ENCODE measurements at regions not wholly inside any gene's neighbourhood (a gene's known extent, or its start where the extent isn't known, plus 50 kb on each side); places are given as distances from the start of the nearest gene placed in this dataset.
"Not testable (repeated sequence)": the region's sequence is repeated elsewhere in the genome, so short reads cannot be mapped to it uniquely, and the experiment has no call there.

DNA sequence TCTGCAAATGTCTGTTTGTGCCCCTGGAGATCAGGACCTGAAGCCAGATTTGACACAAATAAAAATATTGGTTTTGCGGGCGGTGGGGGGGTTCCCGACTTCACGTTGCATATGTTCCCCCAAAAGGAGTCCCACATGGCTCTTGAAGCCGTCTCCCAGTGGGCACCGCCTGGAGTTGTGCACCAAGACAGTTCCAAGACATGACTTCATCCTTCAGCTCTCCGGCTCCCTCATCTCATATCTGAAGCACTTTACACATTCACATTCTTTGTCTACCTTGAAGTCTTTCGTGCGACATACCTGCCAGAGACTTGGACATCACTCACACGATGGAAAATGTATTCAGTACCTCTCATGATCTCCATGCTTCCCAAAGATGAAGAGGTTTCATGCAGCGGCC lies 362.8 kb upstream of the FOXK1 start:
- DNase-seq (ENCODE audit: low spot score) = no peak

- DNase-seq (ENCODE audit: low spot score) = no peak
These were observed 356.4 kb upstream of the FOXK1 start for GRCh38 chr7:4325732-4326131.

DNA sequence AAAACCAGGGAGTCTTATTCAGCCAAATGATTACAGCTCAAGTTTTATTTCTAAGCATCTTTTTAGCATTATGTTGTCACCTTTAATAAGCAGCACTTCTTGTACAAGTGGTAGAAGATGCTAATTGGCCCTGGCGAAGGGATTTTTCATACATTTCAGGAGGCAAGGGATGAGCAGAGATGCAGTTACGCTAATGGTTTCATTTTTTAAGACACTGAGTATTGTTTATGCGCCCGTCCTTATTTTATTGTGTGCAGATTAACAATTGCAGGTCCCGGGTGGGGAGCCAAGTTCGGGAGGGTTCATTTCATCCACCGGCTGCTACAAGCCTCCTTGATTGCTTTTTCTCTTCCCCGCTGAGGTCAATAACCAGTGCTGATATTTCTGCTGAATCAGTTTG lies 350.4 kb upstream of the FOXK1 start:
- DNase-seq (ENCODE audit: low spot score) = no peak

- no peak for DNase-seq (ENCODE audit: low spot score)
These were observed 343.5 kb upstream of the FOXK1 start for GRCh38 chr7:4338556-4338955.

- no peak for DNase-seq (ENCODE audit: low spot score)
These were observed 338.5 kb upstream of the FOXK1 start for GRCh38 chr7:4343272-4344247.

DNA sequence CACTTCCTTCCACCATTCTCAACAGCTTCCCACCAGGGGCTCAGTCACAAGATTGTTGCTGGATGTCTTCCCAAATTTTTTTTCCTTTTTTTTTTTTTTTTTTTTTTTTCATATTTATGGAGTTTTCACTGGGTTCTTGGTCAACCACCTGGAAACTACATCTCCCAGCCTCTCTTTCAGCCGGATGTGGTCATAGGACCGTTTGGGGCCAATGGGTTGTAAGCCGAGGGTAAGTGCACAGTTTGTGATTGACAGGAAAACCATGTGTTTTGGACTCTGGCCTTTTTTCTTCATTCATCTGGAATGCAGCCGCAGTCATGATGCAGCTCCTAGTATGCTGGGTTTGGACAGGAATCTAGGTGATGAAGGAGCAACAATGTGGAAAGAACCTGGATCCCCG lies 337.1 kb upstream of the FOXK1 start:
- DNase-seq (ENCODE audit: low spot score) = no peak

DNA sequence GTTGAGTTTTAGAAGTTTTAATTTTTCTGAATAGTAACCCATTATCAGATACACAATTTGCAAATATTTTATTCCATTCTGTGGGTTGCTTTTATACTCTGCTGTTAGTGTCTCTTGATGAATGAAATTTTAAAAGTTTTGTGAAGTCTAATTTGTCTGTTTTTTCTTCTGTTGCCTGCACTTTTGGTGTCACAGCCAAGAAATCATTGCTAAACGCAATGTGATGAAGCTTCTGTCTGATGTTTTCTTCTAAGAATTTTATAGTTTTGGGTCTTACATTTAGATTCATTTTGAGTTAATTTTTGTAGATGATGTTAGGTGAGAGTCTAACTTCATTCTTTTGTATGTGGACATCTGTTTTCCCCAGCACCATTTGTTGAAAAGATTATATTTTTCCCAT lies 330.0 kb upstream of the FOXK1 start:
- DNase-seq (ENCODE audit: low spot score) = no peak

DNA sequence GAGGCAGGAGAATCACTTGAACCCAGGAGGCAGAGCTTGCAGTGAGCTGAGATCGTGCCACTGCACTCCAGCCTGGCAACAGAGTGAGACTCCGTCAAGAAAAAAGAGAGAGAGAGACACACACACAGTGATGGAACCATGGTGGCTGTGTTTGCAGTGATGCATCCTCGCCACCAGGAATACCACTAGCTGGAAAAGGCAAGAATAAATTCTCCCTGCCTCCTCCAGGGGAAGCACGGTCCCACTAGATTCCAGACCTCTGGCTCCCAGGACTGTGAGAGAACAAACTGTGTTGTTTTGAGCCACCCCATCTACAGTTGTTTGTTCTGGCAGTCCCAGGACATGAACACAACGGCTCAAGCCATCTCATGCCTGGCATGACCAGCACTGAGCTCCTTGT lies 320.3 kb upstream of the FOXK1 start:
- DNase-seq (ENCODE audit: low spot score) = no peak

DNA sequence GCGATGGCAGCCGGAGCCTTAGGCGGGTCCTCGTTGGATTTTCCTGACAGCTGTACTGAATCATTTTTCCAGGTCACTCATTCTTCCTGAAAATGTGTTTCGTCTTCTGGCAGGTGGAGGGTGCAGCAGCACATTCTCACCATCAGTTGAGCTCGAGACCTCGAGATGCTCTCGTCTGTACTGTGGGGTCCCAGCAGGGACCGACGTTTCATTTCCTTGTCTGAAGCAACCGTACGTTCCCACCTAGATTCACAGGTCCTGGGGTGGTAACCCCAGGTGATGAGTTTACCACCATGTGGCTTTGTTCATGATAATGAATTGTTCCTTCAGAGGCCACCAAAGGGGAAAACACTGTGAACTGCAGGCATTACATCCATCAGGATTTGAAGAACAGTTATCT lies 298.5 kb upstream of the FOXK1 start:
- DNase-seq (ENCODE audit: low spot score) = no peak

GRCh38 chr7:4386190-4386589 lies 295.9 kb upstream of the FOXK1 start:
- DNase-seq (ENCODE audit: low spot score) = no peak

DNA sequence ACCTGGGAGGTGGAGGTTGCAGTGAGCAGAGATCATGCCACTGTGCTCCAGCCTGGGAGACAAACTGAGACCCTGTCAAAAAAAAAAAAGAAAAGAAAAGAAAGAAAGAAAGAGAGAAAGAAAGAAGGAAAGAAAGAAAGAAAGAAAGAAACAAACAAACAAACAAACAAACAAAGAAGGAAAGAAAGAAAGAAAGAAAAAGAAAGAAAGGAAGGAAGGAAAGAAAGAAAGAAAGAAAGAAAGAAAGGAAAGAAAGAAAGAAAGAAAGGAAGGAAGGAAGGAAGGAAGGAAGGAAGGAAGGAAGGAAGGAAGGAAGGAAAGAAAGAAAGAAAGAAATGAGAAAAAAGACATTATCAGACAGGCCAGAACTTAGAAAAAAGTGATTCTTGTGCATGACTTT lies 291.0 kb upstream of the FOXK1 start:
- not testable (repeated sequence) for DNase-seq (ENCODE audit: low spot score)

- no peak for DNase-seq (ENCODE audit: low spot score)
These were observed 287.4 kb upstream of the FOXK1 start for GRCh38 chr7:4394736-4395135.

DNA sequence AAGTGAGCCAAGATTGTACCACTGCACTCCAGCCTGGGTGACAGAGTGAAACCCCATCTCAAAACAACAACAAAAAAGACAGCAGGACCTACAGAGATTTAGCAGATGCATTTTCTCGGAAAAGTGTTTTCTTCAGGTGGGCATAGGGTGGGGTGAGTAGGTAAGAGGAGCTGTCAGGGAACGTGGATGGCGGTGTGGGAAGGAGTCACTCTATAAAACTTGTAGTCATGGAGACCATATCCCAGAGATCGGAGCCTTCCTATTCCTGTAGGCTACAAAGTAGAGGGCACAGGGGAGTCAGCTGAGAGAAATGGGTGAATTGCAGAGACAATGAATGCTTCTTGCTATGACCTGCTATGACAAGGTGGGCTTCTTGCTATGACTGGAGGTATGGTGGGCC lies 283.0 kb upstream of the FOXK1 start:
- DNase-seq (ENCODE audit: low spot score) = no peak

GRCh38 chr7:4399596-4399995 lies 282.5 kb upstream of the FOXK1 start:
- DNase-seq (ENCODE audit: low spot score) = no peak

GRCh38 chr7:4406288-4407058 lies 275.6 kb upstream of the FOXK1 start:
- no peak for DNase-seq (ENCODE audit: low spot score)

- no peak for DNase-seq (ENCODE audit: low spot score)
These were observed 272.1 kb upstream of the FOXK1 start for GRCh38 chr7:4409946-4410345.

DNA sequence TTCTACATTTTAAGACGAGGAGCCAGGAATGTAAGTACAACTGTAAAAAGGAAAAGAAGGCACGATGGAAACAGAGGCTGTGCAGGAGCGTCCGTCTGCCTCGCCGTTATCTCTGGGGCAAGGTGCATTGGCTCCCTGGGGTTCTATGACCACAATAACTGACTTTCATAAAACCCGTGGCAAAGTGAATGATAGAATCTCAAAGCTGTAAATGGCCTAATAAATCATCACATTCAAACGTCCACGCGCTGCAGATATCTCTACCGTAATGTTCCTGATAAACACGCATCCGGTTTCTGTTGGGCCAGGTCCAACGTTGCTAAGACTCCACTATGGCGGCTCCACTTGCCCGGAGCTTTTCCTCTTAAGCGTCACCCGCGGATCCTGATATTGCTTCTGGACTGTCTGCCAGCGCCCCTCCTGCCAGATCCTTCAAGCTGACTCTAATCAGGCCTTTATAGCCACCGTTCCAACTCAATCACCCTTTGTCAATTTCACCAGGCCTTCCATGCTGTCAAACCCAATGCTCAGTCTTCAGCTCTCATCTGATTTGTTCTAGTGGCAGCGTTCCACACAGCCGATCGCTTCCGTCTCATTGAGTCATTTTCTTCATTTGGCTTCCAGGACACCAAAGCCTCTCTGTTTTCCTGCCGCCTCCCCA lies 265.6 kb upstream of the FOXK1 start:
- DNase-seq (ENCODE audit: low spot score) = peak; percentile 33

- DNase-seq (ENCODE audit: low spot score) = no peak
These were observed 253.6 kb upstream of the FOXK1 start for GRCh38 chr7:4428526-4428925.

GRCh38 chr7:4430227-4430626 lies 251.9 kb upstream of the FOXK1 start:
- DNase-seq (ENCODE audit: low spot score) = no peak

DNA sequence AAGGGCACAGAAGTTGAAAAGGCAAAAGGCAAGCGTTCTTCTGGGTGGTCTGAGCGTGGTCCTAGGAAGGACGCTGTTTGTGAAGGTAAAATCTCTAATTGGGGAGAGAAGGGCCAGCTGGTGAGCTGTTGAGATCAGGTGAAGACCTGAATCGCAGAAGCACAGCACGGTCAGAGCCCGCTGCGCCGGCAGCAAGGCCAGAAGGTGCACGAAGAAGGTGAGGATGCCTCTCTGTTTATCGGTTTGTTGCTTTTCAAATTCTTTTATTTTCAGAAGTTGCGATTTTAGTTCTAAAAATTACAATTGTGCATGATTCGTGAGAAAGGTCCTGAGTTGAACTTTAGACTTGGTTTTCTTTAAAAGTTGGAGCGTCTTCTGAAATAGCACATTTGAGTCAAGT lies 247.8 kb upstream of the FOXK1 start:
- no peak for DNase-seq (ENCODE audit: low spot score)

DNA sequence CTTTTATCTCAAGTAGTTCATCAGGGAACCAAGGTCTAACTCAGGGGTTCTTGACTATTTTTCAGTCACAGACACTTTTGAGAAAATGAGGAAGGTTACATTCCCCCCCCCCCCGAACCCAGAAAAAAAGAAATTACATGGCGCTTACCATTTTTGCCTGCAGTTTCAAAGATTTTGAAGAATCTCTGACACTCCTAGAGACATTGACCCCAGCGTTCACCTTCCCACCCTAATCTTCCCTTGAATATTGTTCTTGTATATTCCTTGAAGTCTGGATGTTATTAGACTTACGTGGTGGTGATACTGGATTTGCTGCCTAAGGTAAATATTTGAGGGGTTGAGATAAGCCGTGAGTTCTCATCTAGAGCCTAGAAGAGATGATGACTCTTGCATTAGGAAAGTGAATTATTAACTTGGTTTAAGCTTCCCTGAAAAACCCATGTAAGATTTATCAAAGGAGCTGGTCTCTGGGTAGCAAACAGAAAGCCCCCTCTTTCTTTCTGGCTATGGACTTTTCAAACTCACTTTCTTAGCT lies 245.7 kb upstream of the FOXK1 start:
- DNase-seq (ENCODE audit: low spot score) = no peak

DNA sequence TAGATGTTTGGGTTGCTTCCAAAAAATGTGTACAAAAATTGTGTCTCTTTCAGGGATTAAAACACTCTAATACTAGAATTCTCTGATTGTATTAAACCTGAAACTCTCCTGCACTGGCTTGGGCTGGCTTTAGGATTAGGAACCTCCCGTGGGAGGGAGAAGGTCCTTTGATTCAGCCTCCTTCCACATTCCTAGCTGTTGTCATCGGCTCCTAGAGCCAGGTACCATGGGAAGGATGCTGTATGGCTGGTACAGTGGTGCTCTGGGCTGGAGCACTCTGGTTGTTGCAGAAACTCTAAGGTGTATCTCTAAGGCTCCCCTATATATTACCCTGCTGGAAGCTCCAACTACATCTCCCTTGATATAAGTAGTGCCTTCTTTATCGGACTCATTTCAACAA lies 245.2 kb upstream of the FOXK1 start:
- no peak for DNase-seq (ENCODE audit: low spot score)

DNA sequence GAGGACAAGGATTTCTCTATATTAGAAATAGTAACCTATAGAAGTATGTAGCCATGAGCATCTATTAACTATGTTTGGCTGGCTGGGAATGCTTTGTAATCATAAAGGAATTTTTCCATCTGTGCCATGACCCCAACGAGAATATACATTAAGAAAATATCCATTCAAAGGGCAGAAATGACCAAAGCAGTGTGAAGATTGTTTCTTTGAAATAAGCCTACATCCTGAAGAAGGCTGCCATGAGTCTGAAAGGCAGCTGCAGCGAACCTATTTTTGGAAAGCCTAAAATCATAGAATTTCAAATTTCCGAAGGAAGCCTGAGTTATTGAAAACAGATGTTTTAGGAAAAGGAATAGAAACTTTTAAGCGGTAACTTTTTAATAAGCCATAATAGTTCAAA lies 244.2 kb upstream of the FOXK1 start:
- DNase-seq (ENCODE audit: low spot score) = no peak

Measured in COLO829 (cell line).